HG03103 (cell line): ENCODE measurements at regions not wholly inside any gene's neighbourhood (a gene's known extent, or its start where the extent isn't known, plus 50 kb on each side); places are given as distances from the start of the nearest gene placed in this dataset.
A peak's percentile ranks its signal among the peaks of the same experiment; 100 is the strongest.

ENCODE experiments used
- ATAC-seq: cut with Tn5 transposase; IDR thresholded peaks from one replicate; pipeline ENCODE4 v1.9.1; 2021; ENCODE audit warnings: low read depth; ENCODE audit not compliant: unreplicated experiment

DNA sequence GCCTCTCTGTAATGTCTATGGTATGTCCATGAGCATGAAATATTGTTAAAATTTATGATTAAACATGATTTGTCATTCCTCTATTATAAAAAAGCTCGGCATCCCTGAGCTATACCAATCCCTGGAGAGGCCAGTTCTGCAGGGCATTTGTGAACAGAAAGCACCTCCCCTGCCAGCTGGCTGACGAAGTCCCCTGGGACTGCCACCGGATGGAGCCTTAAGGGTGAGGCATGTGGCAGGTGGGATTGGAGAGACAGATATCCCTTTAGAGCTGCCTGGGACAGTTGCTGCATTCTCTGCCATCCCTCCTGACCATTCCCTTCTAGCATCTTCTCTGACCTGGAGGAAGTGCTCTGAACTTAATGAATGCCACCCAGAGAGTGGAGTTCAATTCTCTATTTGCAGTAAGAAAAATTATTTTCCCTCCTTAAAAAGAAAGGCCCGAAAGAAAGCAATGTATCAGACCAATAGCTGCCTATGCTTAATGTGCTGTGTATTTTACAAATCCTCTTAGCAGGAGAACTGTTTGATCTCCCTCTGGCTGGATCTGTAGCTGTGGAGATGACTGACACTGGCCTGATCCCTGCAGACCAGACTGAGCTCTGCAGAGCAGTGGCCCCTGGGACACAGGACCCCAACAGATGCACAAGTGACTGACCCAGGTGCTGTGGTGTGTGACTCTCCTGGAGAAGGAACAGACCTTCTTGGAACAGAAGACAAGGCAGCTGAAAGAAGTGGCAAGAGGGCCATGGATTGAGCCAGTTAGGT lies 219.0 kb upstream of the NAV2 start:
- no peak for ATAC-seq

- ATAC-seq = no peak
Observed at GRCh38 chr11:19482319-19483100, 230.1 kb upstream of the NAV2 start.

DNA sequence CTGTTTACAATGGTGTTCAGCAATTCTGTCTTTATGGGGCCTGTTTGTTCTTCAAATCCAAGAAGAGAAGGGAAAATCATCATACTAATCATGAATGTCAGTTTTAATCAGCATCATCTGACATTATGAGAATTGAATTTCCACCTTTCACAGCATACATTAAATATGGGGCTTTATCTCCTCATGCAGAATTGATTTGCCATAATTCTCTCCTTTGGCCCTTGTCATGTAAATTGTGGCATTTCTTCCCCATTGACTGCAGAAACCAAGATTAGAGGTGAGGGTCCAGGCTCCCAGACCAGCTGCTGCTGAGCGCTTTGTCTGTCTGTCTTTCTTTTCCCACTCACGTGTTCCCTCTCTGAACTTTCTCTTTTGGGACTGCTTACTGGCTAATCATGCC lies 232.1 kb upstream of the NAV2 start:
- no peak for ATAC-seq

DNA sequence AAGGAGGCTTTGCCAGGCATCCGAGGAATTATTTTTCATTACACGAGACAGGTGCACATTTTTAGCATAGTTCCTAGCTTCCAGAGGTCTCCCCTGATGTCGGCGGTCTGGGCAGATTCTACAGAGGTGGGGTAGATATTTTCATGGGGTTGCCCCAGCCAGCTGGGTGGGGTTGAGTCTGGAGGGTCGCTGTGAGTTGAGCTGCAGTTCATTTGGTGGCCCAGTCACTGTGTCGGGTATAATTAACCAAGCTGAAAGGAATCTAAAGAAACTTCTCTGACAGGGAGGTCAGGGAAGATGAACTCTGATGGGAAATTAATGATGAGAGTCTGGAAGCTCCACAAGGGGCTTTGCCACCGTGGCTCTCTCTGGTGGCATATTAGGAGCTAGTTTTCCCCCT lies 233.7 kb upstream of the NAV2 start:
- no peak for ATAC-seq

GRCh38 chr11:19474954-19475721 lies 234.4 kb upstream of the E2F8 start:
- ATAC-seq = peak; percentile 82

GRCh38 chr11:19474211-19474610 lies 233.5 kb upstream of the E2F8 start:
- ATAC-seq = no peak

GRCh38 chr11:19472679-19473078 lies 231.9 kb upstream of the E2F8 start:
- ATAC-seq = no peak

DNA sequence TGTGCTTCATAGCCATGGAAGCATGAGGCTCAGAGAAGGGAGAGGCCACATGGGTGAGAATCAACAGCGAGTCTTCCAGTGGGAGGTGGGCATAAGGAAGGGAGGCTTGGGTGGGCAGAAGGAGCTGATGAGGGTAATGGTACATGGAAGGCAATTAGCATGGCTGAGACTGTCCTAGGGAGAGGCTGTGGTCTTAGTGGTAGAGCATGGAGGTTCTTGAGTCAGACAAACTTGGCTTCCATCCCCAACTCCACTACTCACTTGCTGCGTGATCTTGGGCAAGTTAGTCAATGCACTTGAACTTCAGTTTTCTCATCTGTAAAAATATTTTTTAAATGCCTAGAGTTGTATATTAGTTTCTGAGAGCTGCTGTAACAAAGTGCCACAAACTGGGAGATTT lies 227.2 kb upstream of the E2F8 start:
- no peak for ATAC-seq

- no peak for ATAC-seq
Observed at GRCh38 chr11:19466314-19466713, 225.6 kb upstream of the E2F8 start.

DNA sequence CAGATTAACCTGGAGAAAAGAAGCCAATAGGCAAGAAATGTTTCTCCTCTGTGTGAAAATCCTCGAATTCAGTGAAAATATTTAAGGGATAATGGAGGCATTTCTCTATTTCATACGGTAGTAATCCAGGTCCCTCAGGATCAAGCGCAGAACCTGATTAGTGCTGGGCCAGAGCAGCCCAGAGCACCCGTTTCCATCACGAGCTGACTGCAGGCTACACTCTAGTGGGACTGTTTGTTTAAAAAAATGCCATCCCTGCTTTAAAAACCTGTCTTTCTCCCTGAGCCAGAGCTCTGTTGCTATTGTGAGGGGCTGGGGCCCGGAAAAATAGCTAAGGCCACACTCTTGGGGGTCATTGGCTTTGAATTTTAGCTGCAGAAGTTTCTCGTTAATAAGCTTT lies 223.2 kb upstream of the E2F8 start:
- ATAC-seq = no peak

GRCh38 chr11:19460718-19461405 lies 220.1 kb upstream of the E2F8 start:
- ATAC-seq = no peak

- no peak for ATAC-seq
Observed at GRCh38 chr11:19459240-19459639, 218.5 kb upstream of the E2F8 start.

DNA sequence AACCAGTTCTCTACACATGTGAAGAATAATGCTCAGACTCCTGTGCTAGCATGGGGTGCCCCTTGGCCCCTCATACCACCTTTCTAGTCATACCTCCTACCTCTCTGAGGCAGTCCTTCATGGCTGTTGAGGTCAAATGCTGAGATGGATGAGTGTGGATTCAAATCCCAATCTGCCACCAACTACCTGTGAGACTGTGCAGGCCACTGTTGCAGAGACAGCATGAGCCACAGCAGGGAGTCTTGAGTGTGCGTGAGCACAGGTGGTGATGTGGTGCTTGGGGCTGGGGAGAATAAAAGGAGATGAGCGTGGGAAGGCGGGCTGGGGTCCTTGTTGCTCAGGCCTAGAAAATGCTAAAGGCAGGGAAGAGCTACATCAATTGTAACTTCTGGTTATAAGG lies 218.0 kb upstream of the E2F8 start:
- no peak for ATAC-seq

DNA sequence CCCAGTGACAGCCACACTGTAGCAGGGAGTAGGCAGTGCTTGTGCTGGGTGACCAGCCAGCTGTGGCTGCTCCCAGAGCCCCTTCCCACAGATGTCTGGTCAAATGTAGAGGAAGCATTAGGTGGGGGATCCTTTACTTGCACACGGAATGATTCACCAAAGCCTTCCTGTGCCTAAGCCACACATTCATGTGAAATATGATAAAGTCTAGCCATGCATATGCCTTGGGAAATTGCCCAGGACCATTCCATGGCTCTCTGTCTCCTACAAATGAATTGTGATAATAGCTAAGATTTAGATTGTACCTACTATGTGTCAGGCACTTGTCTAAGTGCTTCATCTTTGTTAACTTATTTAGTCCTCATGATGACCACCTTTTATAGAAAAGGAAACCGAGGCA lies 217.5 kb upstream of the E2F8 start:
- no peak for ATAC-seq

GRCh38 chr11:19455731-19456130 lies 215.0 kb upstream of the E2F8 start:
- no peak for ATAC-seq

DNA sequence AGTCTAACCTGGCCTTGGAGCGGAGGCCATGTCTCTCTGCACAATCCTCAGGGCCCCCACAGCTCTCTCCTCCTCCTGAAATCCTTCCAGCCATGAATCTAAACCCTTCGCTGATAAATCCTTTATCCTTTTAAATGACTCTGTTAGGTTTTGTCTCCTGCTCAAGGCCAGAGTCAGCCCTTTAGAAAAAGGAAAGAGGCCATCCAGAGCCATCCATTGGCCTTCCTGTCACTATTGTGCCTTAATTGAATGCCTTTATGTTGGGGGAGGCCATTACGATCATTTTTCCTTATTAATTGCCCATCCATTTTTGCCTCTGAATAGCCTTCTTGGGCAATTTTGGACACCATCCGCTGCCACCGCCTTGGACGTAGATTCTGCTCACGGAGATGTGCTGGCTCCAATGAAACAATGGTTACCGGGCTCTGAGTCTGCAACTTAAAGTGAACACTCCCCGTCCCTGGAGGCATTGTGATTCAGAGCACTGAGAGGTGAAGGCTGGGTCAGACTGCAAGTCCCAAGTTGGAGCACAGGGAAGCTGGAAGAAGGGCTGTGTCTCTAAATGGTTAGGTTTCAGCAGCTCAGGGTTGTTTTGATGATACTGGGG lies 213.0 kb upstream of the E2F8 start:
- ATAC-seq = no peak

DNA sequence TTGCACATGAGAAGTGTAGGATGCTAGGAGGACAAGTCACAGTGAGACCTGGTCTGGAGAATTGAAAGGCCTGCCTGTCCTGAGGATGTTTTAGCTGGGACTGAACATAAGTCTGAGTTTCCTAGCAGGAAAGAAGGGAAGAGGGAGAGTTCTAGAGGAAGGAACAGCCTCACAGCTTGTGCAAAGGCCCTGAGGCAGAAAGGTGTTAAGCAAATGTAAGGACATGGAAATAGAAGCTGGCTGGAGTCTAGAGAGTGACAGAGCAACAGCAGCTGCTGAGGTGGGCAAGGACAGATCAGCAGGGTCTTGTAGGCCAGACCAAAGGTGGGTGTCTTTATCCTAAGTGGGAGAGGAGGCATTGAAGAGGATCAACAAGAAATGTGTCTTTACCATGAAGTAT lies 210.9 kb upstream of the E2F8 start:
- no peak for ATAC-seq

DNA sequence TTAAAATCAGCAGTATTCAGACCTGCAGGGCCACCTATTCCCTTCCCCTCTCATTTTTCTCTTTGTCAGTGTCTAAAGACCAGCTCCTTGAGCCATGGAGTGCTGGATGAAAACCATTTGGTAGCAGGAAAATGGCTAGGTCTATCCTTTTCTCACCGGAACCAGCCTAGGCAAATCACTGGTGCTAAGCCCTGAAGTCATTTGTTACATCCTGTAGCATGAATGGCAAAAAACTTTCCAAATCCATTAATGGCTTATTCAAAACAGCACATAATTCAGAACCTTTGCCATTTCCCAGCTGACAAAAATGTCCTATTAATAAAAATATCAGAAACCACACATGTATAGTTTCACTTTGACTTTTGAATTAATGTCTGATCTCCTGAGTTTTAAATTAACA lies 209.5 kb upstream of the E2F8 start:
- no peak for ATAC-seq

DNA sequence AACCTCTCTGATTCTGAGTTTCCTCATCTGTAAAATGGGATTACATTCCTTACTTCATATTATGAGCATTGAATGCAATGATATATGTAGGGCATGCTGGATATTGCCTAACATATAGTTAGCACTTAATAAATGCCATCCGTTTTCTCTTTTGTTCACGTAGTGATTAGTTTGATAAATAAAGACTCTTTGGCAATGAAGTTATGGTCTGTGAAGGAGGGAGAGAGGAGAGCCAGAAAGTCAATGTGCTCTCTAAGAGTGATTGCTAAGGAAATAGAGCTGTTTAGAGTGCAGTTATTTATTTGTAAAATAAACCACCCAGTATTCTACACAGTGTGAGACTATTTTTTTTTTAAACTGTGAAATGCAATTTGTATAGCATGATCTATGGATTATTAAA lies 207.9 kb upstream of the E2F8 start:
- no peak for ATAC-seq

DNA sequence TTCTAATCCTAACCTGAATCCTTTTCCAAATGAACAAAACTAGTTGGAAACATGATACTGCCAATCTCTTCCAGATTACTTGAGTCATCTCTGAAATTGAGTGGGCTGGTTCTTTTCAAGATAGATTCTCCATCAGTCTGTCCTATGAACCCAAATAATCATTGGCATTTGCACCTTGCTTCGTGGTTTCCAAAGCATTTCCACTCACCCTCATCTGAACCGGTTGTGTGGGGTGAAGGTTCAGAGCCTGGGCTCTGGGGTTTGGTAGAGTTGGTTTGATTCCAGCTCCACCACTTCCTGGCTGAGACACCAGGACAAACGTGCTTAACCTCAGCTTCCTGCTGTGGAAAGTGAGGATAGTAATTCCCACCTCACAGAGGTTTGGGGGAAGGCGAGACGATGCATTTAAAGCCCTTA lies 206.4 kb upstream of the E2F8 start:
- no peak for ATAC-seq
